Activated CD4-positive, CD25-positive, alpha-beta regulatory T cell treated with anti-CD3 and anti-CD28 coated beads, Interleukin-2, amount 50 U/mL, for 16 hours (primary cell): ENCODE measurements at regions not wholly inside any gene's neighbourhood (a gene's known extent, or its start where the extent isn't known, plus 50 kb on each side); places are given as distances from the start of the nearest gene placed in this dataset.
"Not testable (repeated sequence)": the region's sequence is repeated elsewhere in the genome, so short reads cannot be mapped to it uniquely, and the experiment has no call there.

Source experiments
- DNase-seq: peaks from one replicate; pipeline ENCODE4 v3.0.0-alpha.2; 2020; ENCODE audit warnings: low read depth, low spot score

- DNase-seq: no peak
Observed at GRCh38 chr6:19682859-19683258, 154.3 kb upstream of the ID4 start.

GRCh38 chr6:19690325-19691075, 146.7 kb upstream of the ID4 start:
- DNase-seq: no peak

- DNase-seq: no peak
Observed at GRCh38 chr6:19691465-19692167, 145.6 kb upstream of the ID4 start.

- no peak for DNase-seq
Observed at GRCh38 chr6:19692506-19693298, 144.5 kb upstream of the ID4 start.

GRCh38 chr6:19694697-19695096, 142.5 kb upstream of the ID4 start:
- DNase-seq: no peak

GRCh38 chr6:19697744-19698290, 139.4 kb upstream of the ID4 start:
- no peak for DNase-seq

- no peak for DNase-seq
Observed at GRCh38 chr6:19699932-19700331, 137.2 kb upstream of the ID4 start.

- no peak for DNase-seq
Observed at GRCh38 chr6:19705606-19706005, 131.6 kb upstream of the ID4 start.

- DNase-seq: no peak
Observed at GRCh38 chr6:19712012-19712688, 125.0 kb upstream of the ID4 start.

GRCh38 chr6:19712998-19713397, 124.2 kb upstream of the ID4 start:
- no peak for DNase-seq

- no peak for DNase-seq
Observed at GRCh38 chr6:19713411-19713810, 123.8 kb upstream of the ID4 start.

GRCh38 chr6:19713984-19714383, 123.2 kb upstream of the ID4 start:
- no peak for DNase-seq

GRCh38 chr6:19714434-19715166, 122.6 kb upstream of the ID4 start:
- no peak for DNase-seq

GRCh38 chr6:19715167-19715551, 122.0 kb upstream of the ID4 start:
- no peak for DNase-seq

- no peak for DNase-seq
Observed at GRCh38 chr6:19719691-19720128, 117.5 kb upstream of the ID4 start.

- no peak for DNase-seq
Observed at GRCh38 chr6:19721766-19722377, 115.3 kb upstream of the ID4 start.

- DNase-seq: no peak
Observed at GRCh38 chr6:19722999-19723398, 114.2 kb upstream of the ID4 start.

GRCh38 chr6:19723545-19723944, 113.6 kb upstream of the ID4 start:
- DNase-seq: no peak

GRCh38 chr6:19725436-19725835, 111.7 kb upstream of the ID4 start:
- not testable (repeated sequence) for DNase-seq

- DNase-seq: no peak
Observed at GRCh38 chr6:19731282-19731681, 105.9 kb upstream of the ID4 start.
